ENCODE measurements at regions not wholly inside any gene's neighbourhood (a gene's known extent, or its start where the extent isn't known, plus 50 kb on each side); places are given as distances from the start of the nearest gene placed in this dataset.
"Not testable (repeated sequence)": the region's sequence is repeated elsewhere in the genome, so short reads cannot be mapped to it uniquely, and the experiment has no call there.

- Histone ChIP-seq H3K4me1 (no peaks in the 10 kb centered on the region), H3K36me3 (no peaks in the 10 kb centered on the region), H3K27me3 (no peaks in the 10 kb centered on the region), H3K4me3 (no peak overlapping the region), H3K9me3 (no peaks in the 10 kb centered on the region), H3K27ac (no peak overlapping the region)
- DNase-seq (no peak), ATAC-seq (no peak), FAIRE-seq (no peak)
- intact Hi-C loops (cut with DNase I), result no loop called here
- no peak for TF ChIP-seq CTCF (IDR thresholded peaks at IDR 0.05)
- 86 to 100% methylated on average over 4 of the region's 4 CpGs for WGBS, 2 donors
Measured at GRCh38 chr7:68250143-68250542, 1253.5 kb downstream of the TYW1 start.

GRCh38 chr7:68254815-68255214, 1258.2 kb downstream of the TYW1 start:
- H3K9me3 ChIP-seq; H3K36me3 ChIP-seq; H3K4me1 ChIP-seq; H3K4me3 ChIP-seq; ATAC-seq; H3K27me3 ChIP-seq; intact Hi-C loops (cut with DNase I); DNase-seq; FAIRE-seq; H3K27ac ChIP-seq: not testable (repeated sequence)
- WGBS, 2 donors, result 41 to 67% methylated on average over 1 of the region's 1 CpG

GRCh38 chr7:68256295-68256694, 1259.7 kb downstream of the TYW1 start:
- WGBS, 2 donors, result 84 to 88% methylated on average over 2 of the region's 2 CpGs
- no peaks in the 10 kb centered on the region for H3K9me3 ChIP-seq
- no peak for TF ChIP-seq CTCF (IDR thresholded peaks at IDR 0.05)
- DNase-seq (no peak), ATAC-seq (no peak), FAIRE-seq (no peak)
- H3K27me3 ChIP-seq, result no peaks in the 10 kb centered on the region
- H3K27ac ChIP-seq, result no peak overlapping the region
- intact Hi-C loops (cut with DNase I), result no loop called here
- H3K36me3 ChIP-seq, result no peaks in the 10 kb centered on the region
- H3K4me3 ChIP-seq, result no peak overlapping the region
- H3K4me1 ChIP-seq, result no peaks in the 10 kb centered on the region

- ATAC-seq (peak in 1 of 4 donors; percentile 72), FAIRE-seq (no peak), DNase-seq (no peak)
- TF ChIP-seq CTCF (IDR thresholded peaks at IDR 0.05), result no peak
- Histone ChIP-seq H3K9me3 (no peaks in the 10 kb centered on the region), H3K4me1 (no peaks in the 10 kb centered on the region), H3K27me3 (no peaks in the 10 kb centered on the region), H3K27ac (no peak overlapping the region), H3K36me3 (no peaks in the 10 kb centered on the region), H3K4me3 (no peak overlapping the region)
- 59 to 73% methylated on average over 8 of the region's 8 CpGs for WGBS, 2 donors
- intact Hi-C loops (cut with DNase I), result no loop called here
Measured at GRCh38 chr7:68258609-68259008, 1262.0 kb downstream of the TYW1 start.

GRCh38 chr7:68265258-68265657, 1268.6 kb downstream of the TYW1 start:
- intact Hi-C loops (cut with DNase I), result no loop called here
- 27 to 33% methylated on average over 3 of the region's 3 CpGs for WGBS, 2 donors
- ATAC-seq (no peak), FAIRE-seq (no peak), DNase-seq (no peak)
- Histone ChIP-seq H3K4me1 (no peaks in the 10 kb centered on the region), H3K36me3 (no peaks in the 10 kb centered on the region), H3K27ac (no peak overlapping the region), H3K9me3 (no peaks in the 10 kb centered on the region), H3K27me3 (no peaks in the 10 kb centered on the region), H3K4me3 (no peak overlapping the region)
- TF ChIP-seq CTCF (IDR thresholded peaks at IDR 0.05), result no peak

All from pancreas (tissue), 10 donors.